ENCODE measurements at regions not wholly inside any gene's neighbourhood (a gene's known extent, or its start where the extent isn't known, plus 50 kb on each side); places are given as distances from the start of the nearest gene placed in this dataset.

- DNase-seq = no peak
Measured at GRCh38 chrX:38992441-38993096, 191.3 kb downstream of the MID1IP1 start.

- DNase-seq = no peak
Measured at GRCh38 chrX:38993500-38993899, 192.2 kb downstream of the MID1IP1 start.

- DNase-seq = no peak
Measured at GRCh38 chrX:38999099-38999498, 197.8 kb downstream of the MID1IP1 start.

- DNase-seq = no peak
Measured at GRCh38 chrX:38999967-39000745, 198.9 kb downstream of the MID1IP1 start.

GRCh38 chrX:39000802-39001201 is 199.5 kb downstream of the MID1IP1 start:
- no peak for DNase-seq

GRCh38 chrX:39002466-39002865 is 201.2 kb downstream of the MID1IP1 start:
- DNase-seq = no peak

- no peak for DNase-seq
Measured at GRCh38 chrX:39008549-39008948, 207.3 kb downstream of the MID1IP1 start.

- DNase-seq = no peak
Measured at GRCh38 chrX:39011454-39012221, 210.4 kb downstream of the MID1IP1 start.

GRCh38 chrX:39012621-39013111 is 211.4 kb downstream of the MID1IP1 start:
- no peak for DNase-seq

- no peak for DNase-seq
Measured at GRCh38 chrX:39016556-39016955, 215.3 kb downstream of the MID1IP1 start.

GRCh38 chrX:39017077-39017476 is 215.8 kb downstream of the MID1IP1 start:
- DNase-seq = no peak

GRCh38 chrX:39017716-39018115 is 216.5 kb downstream of the MID1IP1 start:
- no peak for DNase-seq

- no peak for DNase-seq
Measured at GRCh38 chrX:39018541-39018940, 217.3 kb downstream of the MID1IP1 start.

GRCh38 chrX:39019056-39019455 is 217.8 kb downstream of the MID1IP1 start:
- DNase-seq = no peak

- no peak for DNase-seq
Measured at GRCh38 chrX:39020051-39020669, 218.9 kb downstream of the MID1IP1 start.

GRCh38 chrX:39022106-39022505 is 220.8 kb downstream of the MID1IP1 start:
- DNase-seq = no peak

GRCh38 chrX:39029221-39029620 is 228.0 kb downstream of the MID1IP1 start:
- DNase-seq = no peak

GRCh38 chrX:39030636-39031035 is 229.4 kb downstream of the MID1IP1 start:
- DNase-seq = no peak

GRCh38 chrX:39039890-39040289 is 238.6 kb downstream of the MID1IP1 start:
- no peak for DNase-seq

- no peak for DNase-seq
Measured at GRCh38 chrX:39043838-39044550, 242.7 kb downstream of the MID1IP1 start.

- DNase-seq = no peak
Measured at GRCh38 chrX:39047174-39047573, 245.9 kb downstream of the MID1IP1 start.

- no peak for DNase-seq
Measured at GRCh38 chrX:39049975-39050374, 248.7 kb downstream of the MID1IP1 start.

Measured in NCI-H226 (cell line).